ENCODE measurements at regions not wholly inside any gene's neighbourhood (a gene's known extent, or its start where the extent isn't known, plus 50 kb on each side); places are given as distances from the start of the nearest gene placed in this dataset.

DNA sequence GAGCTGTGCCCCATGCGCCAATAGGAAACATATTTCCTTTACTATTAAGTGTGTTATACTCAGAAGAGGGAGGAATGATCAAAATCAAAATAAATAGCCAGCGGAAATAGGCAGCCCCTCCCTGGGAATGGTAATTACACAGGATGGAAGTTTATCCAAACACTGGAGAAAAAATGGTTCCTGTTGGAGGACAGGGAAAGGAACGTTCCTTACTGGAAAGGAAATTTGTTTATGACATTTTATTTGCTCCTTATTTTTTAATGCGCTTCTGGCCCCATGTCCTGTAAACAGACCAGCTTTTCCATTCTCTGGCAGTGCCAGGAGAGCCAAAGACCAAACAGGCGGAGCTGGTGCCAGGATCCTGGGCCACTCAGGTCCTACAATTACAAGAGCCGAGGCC is 273.7 kb downstream of the SOX9 start:
- no peak for DNase-seq

DNA sequence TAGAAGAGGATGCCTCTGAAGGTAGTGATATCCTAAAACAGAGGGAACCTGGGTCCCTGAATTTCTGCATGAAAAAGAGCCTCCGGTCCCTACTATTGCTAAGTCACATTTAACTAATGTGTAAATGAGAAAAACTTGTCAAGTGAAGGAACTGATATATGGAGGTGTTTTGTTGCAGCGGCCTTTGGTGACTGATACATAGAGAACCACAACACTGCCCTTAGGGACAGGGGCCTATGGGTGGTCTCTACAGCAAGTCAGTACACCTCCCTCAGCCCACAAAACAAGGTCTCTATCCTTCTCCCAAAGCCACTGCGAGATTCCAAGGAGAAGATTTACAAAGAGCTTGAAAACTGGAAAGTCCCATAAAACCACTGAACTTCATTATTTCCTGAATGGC is 275.3 kb downstream of the SOX9 start:
- no peak for DNase-seq

DNA sequence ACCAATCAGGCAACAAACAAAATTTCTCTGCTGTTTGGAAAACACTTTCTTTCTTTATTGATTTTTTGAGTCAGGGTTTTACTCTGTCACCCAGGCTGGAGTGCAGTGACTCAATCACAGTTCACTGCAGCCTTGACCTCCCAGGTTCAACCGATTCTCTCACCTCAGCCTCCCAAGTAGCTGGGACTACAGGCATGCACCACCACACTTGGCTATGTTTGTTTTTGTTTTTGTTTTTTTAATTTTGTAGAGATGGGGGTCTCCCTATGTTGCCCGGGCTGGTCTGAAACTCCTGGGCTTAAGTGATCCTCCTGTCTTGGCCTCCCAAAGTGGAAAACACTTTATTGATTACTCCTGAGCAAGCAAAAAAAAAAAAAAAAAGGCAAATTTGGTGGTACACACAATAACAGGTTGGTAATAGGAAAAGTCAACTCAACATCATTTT is 276.4 kb downstream of the SOX9 start:
- no peak for DNase-seq

DNA sequence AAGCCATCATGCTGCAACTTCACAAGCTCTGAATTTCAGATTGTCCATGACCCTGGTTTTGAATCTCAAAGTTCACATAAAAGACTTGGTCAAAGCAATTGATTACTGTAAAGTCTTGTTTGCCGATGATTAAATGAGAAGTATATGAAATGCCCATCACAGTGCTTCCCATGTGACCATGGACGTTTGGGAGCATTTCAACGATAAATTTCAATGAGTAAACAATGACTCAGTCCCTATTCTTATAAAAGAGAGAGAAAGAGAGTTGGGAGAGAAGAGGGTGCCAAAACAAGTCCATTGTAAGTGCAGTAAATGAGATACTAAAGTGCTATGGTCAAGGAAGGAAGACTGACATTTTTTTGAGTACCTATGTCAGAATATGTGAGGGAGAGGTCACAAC is 276.9 kb downstream of the SOX9 start:
- no peak for DNase-seq

DNA sequence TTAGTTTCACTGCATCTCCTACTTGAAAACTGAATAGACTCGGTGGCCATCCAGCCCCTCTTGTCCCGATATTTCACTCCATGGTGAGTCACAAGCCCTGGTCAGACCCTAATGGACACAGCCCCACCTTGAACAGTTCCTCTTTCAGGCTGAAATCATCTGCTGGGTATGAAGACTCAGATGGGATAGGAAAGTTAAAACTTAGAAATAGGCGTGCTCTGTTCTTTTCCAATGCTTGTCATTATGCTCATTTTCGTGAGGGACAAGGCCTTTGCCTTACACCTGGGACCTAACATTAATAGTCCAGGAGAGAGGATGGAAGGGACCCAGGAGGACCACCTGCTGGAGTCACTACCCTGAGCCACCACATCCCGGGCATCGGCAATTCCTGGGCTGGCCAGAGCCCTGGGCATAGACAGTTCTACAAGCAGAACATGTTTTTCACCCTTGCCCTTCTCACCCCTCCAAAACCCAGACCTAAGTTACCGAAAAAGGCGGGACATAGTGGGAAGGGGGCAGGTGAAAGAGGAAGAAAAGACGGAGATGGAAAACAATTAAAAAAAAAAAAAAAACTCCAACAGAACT is 278.3 kb downstream of the SOX9 start:
- DNase-seq: no peak

DNA sequence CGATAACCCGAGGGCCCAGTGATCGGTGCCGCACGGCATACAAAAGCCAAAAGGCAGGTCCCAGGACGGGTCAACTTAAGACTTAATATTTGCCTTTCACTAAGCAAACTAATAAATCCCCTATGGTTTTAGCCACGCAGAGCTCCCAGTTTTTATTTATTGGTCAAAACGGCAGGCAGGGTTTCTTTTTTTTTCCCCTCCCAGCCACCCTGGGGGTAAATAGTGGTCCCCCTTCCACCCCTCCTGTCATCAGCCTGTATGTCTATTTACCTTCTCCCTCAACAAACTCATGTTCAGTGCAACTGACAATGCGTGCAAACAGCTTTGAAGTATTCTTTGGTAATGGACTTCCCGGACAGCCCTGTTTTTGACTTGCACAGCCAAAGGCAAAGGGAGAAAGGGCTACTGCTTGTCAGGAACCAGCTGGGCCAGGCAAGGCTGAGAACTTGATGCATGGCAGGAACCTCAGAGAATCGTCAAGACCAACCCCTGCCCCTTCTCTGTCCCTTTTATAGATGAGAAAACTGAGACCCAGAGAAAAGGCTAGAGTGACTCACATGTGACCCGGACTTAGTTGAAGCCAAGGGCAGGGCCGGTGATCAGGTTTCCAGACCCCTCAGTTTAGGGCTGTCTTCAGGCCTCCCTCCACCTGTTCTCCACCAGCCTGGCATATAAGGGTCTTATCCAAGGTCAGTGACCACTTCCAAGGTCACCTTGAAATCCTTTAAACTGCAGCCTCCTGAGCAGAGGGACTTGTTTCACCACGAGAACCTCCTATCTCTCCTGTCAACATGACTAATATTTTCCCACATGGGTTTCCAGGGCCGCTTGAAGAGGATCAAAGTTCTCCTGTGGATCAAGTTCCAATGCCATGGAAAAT is 279.0 kb downstream of the SOX9 start:
- DNase-seq: no peak

DNA sequence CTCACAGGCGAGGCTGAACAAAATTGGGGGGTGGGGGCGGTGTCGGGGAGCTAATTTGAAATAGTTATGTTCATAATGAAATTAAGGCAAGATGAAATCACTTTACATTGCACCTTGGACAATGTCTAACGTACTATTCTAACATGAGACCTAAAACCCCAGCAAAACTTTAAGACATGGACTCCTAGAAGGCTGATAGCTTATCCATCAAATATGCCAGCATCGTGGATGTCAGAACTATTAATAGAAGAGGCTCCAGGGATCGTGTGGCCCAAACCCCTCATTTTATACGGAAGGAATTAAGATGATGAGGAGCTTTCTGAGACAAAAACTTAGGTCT is 279.6 kb downstream of the SOX9 start:
- no peak for DNase-seq

DNA sequence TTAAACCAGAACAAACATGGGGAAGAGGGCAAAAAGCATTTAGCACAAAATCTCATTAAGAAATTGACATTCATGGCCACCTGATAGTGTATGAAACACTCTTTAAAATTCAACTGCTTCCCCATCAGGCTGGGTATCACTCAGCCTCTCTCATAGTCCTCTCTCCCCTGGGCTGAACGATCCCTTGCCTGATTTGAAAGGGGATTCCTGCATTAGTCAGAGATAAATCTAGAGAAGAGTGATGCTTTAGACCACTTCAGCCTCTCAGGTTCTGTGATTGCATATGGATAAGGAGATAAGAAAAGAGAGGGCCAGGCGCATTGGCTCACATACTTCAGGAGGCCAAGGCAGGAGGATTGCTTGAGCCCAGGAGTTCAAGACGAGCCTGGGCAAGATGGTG is 280.0 kb downstream of the SOX9 start:
- no peak for DNase-seq

DNA sequence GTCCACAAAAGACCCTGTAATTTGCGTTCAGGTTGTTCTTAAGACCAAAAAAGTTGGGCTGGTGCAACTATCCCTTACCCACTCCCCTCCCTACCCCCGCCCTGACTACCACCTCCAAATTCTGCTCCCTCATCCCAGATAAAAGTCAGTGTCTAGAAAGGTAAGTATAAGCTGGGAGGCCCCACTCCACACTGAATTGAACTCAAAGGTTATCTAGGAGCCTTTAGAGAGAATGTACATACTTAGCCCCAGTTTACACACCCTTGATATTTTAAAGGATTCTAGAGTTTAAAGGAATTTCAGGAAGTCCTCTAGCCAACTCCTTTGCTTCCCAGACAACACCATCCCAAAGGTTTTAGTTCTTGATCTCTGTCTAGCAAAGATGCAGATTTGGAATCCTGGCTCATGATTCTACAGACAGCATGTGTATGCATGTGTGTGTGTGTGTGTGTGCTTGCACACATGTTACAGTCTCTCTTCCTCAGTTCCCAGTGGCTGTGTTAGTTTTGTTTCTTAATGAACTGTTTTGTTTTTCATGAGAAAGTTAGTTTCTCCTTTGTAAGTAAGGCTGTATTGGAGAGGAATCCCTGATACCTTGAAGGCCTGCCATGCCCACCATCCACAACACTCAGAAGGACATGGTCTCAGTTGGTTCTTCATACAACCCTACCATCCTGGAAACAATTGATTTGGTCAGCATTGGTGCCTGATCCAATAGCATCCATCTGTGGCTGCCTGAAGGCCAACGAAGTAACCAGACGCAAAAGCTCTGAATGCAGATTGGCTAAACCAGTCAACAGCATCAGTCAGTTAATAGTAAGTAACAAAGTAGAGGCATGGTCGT is 281.3 kb downstream of the SOX9 start:
- DNase-seq: no peak

DNA sequence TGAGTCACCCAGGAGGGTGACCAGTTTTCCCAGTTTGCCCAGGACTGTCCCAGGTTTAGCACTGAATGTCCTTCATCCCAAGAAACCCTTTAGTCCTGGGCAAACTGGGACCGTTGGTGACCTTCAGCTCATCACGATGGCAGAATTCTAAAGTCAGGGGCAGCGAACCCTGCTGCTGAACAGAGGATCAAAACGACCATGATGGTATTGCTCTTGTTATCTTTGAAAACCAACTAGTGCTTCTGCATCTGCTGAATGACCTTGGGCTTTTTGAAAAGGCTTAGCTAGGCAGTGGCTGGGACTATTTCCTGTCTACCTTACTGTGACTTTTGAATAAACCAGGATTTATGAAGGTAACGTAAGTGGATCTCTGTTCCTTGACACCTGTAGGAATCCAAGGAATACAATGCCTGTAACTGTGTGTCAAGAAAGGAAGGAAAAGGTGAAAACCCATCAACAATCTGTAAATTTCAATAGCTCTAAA is 281.9 kb downstream of the SOX9 start:
- DNase-seq: no peak

DNA sequence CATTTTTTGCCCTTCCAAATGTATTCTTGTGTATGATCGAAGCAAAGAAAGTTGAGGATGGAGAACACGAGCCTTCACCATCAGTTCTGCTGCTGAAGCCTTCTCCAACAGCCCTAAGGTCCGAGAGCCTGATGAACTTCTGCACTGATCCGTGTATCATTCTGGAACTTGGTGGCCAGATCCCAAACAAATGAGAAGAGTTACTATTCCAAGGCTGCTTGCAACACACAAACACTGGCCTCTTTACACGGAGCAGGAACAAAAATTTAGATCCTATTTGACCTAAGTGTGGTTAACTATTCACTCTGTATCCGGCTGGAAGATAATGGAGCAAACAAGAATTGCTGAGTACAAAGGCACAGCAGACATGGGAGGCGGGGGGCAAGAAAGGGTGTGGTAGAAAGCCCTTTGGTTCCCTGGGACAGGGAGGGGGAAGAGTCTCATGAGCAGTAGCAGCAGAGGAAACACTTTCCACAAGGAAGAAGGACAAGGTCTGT is 282.9 kb downstream of the SOX9 start:
- no peak for DNase-seq

DNA sequence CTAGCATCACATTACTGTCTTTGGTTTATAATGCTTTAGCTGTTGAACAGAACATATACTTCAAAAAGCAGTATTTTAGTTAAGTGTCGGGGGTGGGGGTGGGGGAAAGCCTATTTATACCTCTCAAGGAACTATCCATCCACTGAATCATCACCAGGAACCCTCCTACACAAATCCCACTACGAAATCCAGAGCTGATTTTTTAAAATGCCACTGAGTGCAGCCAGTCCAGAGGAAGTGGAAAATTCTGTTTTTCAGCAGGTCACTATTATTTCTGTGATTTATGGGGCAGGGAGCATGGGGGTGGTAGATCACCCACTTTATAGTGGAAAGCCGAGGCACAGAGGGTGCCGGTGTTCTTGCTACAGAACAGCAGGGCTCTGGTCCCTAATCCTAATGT is 284.1 kb downstream of the SOX9 start:
- DNase-seq: no peak

DNA sequence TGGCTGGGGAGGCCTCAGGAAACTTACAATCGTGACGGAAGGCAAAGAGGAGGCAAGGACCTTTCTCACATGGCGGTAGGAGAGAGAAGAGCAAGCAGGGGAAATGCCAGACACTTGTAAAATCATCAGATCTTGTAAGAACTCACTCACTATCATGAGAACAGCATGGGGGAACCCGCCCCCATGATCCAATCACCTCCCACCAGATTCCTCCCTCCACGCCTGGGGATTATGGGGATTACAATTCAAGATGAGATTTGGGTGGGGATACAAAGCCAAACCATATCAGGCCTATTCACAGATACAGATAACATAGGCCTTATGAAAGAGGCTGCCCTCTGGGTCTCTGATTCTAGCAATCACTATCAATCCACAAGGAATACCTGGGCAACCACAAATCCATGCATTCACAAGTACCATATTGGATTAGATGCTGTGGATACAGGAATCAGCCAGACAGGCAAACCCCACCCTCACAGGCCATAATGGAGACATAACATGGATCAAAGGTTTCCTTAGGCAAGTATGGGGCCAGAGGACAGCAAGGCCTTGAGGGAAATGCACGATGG is 284.9 kb downstream of the SOX9 start:
- DNase-seq: no peak

DNA sequence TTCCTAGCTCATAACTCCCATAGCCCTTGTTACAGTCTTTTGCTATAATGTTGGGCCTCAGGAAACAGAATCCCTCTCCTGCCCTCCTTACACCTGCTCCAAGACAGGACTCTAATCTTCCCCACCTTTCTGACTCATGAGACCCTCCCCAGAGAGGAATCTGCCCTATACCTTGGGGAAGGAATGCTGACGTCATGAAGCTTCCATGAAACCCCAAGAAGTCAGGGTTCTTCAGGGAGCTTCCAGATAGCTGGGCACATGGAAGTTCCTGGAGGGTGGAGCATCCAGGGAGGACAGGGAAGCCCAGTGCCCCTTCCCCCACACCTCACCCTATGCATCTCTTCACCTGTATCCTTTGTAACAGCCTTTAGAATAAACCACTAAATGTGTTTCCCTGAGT is 285.7 kb downstream of the SOX9 start:
- no peak for DNase-seq

DNA sequence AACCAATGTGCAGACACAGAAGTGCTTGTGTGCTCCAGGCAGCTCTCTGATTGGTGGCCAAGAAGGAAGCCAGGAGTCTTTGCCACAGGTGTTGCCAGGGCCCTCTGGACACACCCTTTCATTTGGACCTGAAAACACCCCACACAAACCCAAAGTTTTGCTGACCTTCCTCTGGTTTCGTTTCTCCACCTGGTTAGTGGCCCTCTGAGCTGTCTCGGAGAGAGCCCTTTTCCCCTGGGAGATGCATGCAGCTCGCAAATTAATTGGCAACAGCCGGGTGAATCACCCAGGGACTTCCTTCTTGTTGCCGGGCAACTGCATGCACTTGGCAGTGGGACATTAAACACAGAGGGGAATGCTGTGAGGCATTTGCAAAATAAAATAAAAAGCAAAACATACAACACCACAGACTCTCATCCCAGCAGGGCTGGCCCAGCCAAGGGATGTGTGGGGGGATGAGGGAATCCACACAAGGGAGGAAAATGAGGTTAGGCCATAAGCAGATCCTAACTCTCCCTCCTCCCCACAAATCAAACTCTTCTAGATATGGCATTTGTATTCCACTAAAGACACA is 286.6 kb downstream of the SOX9 start:
- no peak for DNase-seq

DNA sequence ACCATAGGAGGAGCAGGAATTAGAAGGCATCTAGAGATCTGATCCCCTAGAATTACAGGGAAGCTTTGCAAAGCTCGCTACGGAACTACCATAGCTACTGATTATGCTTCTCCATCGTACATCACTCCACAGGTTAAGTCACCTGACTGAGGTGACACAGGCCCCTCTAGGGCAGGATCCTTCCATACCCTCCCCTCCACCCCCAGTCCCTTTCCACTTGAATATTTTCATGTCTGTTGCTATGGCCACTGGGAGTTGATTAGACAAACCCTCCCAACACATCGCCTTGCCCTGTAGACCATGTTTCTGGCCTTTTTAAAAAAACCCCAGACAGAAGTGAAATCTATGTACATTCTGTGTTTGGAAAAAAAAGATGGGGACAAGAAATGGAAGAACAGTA is 287.1 kb downstream of the SOX9 start:
- no peak for DNase-seq

DNA sequence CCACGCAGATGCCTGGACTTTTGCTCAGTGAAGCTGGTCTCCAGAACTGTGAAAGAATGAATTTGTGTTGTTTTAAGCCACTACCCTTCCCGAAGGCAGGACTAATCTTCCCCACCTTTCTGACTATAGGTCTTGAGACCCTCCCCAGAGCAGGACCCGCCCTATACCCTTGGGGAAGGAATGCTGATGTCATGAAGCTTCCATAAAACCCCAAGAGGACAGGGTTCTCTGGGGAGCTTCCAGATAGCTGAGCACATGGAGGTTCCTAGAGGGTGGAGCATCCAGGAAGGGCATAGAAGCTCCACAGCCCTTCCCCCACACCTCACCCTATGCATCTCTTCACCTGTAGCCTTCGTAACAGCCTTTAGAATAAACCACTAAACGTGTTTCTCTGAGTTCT is 287.8 kb downstream of the SOX9 start:
- no peak for DNase-seq

DNA sequence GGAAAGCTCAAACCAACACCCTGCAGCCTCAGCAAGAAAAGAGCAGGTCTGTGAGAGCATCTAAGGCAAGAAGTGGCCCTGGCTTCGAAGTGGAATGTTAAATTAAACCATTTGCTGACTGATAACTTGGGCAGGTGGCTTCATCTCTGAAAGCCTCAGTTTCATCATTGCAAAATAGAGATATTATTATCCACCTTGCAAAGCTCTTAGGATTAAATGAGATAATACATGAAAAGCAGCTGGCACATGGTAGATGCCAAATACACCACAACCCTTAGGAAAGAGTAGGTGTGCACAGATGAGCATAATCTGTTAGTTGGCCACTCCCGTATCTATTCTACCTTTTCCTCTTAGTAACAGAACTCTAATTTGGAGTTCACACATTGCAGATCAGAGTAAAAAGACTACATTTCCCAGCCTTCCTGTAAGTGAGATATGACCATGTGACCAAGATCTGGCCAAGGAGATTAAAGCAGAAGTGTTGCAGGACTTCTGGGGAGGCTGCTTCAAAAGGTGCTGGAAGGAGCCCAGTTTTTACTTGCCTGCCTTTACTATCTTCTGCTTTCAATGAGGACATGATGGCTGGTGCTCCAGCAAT is 288.7 kb downstream of the SOX9 start:
- DNase-seq: no peak

DNA sequence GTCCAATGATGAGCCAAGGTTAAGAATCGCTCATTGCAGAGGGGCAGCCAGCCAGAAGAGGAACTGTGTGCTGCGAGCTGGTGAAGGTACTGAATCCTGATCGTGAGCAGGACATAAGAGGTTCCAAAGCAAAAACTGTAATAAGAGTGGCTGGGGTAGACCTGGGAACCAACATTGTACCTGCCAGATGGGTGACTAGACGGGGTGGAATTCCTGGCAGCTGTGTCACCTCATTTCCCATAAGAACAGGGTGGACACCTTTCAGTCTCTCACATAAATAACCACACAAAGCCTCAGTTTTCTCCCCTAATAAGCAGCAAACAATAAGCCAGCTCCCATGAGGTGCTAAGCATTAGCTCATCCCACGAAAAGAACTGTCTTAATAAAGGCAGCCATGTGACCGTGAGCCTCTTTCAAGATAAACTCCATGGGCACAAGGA is 290.3 kb downstream of the SOX9 start:
- no peak for DNase-seq

DNA sequence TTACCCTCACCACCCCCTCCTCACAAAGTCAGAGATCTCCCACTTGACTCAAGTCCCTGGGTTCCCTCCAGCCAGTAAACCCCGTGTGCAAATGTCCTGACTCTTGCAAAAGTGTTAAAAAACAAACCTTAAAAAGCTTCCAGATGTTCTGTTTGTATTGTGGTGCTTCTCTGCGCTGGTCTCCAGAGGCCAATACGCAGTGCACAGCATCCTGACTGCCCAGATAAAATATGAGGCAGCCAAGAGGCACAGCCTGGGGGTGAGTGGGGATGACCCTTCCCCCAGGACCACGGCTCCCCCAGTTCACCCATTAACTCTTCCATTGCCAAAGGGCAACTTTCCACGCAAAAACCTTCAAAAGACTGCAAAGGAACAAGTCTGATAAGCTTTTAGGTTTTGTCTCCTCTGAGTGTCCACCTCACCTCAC is 291.8 kb downstream of the SOX9 start:
- DNase-seq: no peak

DNA sequence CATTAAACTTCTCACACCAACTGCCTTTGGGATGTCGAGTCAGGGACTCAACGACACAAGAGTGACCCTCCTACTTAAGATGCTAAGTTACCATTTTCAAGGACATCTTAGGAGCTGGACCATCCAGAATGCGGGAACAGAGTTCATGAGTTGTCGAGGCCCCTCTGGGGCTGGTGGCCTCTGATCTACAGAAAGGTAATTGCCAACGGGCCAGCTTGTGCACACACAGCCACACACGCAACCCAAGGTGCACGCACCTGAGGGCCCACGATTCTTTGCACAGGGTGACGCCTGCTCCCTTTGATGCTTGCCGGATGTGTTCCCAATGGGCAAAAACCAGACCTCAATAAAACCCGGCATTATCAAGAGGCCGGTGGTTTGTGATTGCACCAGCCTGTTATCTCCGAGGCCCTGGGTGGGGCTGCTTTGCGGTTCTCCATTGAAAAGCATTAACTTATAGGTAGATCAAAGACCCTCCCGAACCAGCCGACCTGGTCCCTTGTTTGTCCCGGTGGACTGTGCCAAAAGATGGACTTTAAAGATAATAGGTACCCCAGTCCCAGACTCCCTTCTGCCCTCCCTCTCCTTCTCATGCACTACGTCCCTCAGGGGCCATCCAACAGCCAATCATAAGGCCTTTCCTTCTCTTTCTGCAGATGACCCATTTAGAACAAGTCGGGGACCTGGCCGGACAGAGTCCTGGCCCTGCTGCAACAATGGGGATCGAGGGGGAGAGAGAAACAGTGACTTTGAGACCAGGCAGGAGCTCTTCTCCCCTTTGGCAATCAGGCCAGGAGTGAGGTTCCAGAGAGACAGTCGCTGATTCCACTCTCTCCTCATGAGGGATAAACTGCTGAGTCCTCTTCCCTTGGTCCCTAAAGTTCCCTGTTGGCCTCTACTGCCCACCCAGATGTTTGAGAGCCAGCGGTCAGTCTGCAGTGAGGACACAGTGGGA is 292.5 kb downstream of the SOX9 start:
- no peak for DNase-seq

Measured in inflammatory macrophage treated with lipopolysaccharide for 4 hours (primary cell).